ENCODE measurements at regions not wholly inside any gene's neighbourhood (a gene's known extent, or its start where the extent isn't known, plus 50 kb on each side); places are given as distances from the start of the nearest gene placed in this dataset.

DNA sequence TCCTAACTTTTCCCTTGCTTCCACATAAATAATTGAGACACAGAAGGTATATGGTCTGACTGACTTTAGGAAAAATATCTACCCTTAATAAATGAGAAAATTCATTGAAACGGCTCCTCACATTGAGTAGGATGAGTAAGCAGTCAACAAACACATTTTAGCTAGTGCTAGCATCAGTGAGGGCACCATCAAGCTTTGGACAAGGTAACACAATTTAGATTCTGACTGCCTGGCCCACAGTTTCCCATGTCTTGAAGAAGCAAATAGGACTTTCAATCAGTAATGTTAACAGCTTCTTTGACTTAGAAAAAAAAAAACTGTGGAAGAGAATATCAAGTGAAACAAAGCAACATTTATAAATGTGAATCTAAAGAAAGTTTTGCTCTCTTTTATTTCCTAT lies 70.1 kb upstream of the MBNL1 start:
- TF ChIP-seq SPI1 (IDR thresholded peaks at IDR 0.05; ENCODE audit: low read depth, low read length): no peak
- no peak for TF ChIP-seq POLR2AphosphoS5 (IDR thresholded peaks at IDR 0.05; ENCODE audit: low read depth, low read length)
- no peak for TF ChIP-seq TAF1 (IDR thresholded peaks at IDR 0.05; ENCODE audit: low read depth, low read length)
- no peak for TF ChIP-seq POLR2A (IDR thresholded peaks at IDR 0.05; ENCODE audit: low read depth, low read length)

All from GM12891 (cell line).